Progenitor cell of endocrine pancreas (in vitro differentiated cells): ENCODE measurements at regions not wholly inside any gene's neighbourhood (a gene's known extent, or its start where the extent isn't known, plus 50 kb on each side); places are given as distances from the start of the nearest gene placed in this dataset.

ENCODE experiments used
- DNase-seq: peaks from one replicate; pipeline ENCODE4 v3.0.0; 2021; ENCODE audit warnings: low spot score; ENCODE audit not compliant: unreplicated experiment
- H3K27ac Mint-ChIP-seq: 2 replicates; pipeline ENCODE4 v1.8.0; 2021; ENCODE audit warnings: mild to moderate bottlenecking, moderate library complexity, mixed read lengths
- H3K27me3 Mint-ChIP-seq: 2 replicates; pipeline ENCODE4 v1.8.0; 2021; ENCODE audit warnings: mixed read lengths
- H3K36me3 Mint-ChIP-seq: 2 replicates; pipeline ENCODE4 v1.8.0; 2022; ENCODE audit warnings: mixed read lengths; ENCODE audit not compliant: insufficient read depth
- H3K4me1 Mint-ChIP-seq: 2 replicates; pipeline ENCODE4 v1.8.0; 2021; ENCODE audit warnings: low read depth, mixed read lengths
- H3K4me3 Mint-ChIP-seq: 2 replicates; pipeline ENCODE4 v1.8.0; 2021; ENCODE audit warnings: low read depth, mild to moderate bottlenecking, moderate library complexity, mixed read lengths
- H3K9me3 Mint-ChIP-seq: 2 replicates; pipeline ENCODE4 v1.8.0; 2021; ENCODE audit warnings: low read depth, mixed read lengths
- CTCF ChIP-seq: fragments of 200-600 bp; sonication (generic); IDR thresholded peaks from one replicate; pipeline ENCODE4 v1.5.0; 2021; ENCODE audit warnings: antibody characterized with exemption, mild to moderate bottlenecking; ENCODE audit not compliant: unreplicated experiment

GRCh38 chr6:103379272-103379671, 1480.4 kb downstream of the HACE1 start:
- Mint-ChIP-seq H3K27ac (no peak overlapping the region), H3K4me3 (no peak overlapping the region), H3K27me3 (no peaks in the 10 kb centered on the region), H3K36me3 (no peaks in the 10 kb centered on the region), H3K4me1 (no peaks in the 10 kb centered on the region), H3K9me3 (peaks cover 5% of the 10 kb centered on the region)
- no peak for TF ChIP-seq CTCF
- no peak for DNase-seq

GRCh38 chr6:103367212-103367611, 1492.5 kb downstream of the HACE1 start:
- H3K27ac Mint-ChIP-seq, result peak overlapping the region; percentile 37
- TF ChIP-seq CTCF, result no peak
- no peaks in the 10 kb centered on the region for H3K27me3 Mint-ChIP-seq
- H3K4me3 Mint-ChIP-seq, result no peak overlapping the region
- DNase-seq, result no peak
- peaks cover 15% of the 10 kb centered on the region for H3K4me1 Mint-ChIP-seq
- H3K36me3 Mint-ChIP-seq, result no peaks in the 10 kb centered on the region
- peaks cover 16% of the 10 kb centered on the region for H3K9me3 Mint-ChIP-seq

- no peak overlapping the region for H3K4me3 Mint-ChIP-seq
- H3K27ac Mint-ChIP-seq, result no peak overlapping the region
- TF ChIP-seq CTCF, result no peak
- H3K27me3 Mint-ChIP-seq, result no peaks in the 10 kb centered on the region
- H3K4me1 Mint-ChIP-seq, result no peaks in the 10 kb centered on the region
- no peak for DNase-seq
- H3K36me3 Mint-ChIP-seq, result no peaks in the 10 kb centered on the region
- no peaks in the 10 kb centered on the region for H3K9me3 Mint-ChIP-seq
Observed at GRCh38 chr6:103356531-103356930, 1503.2 kb downstream of the HACE1 start.

- Mint-ChIP-seq H3K4me1 (peaks cover 7% of the 10 kb centered on the region), H3K27ac (no peak overlapping the region), H3K36me3 (no peaks in the 10 kb centered on the region), H3K4me3 (no peak overlapping the region), H3K9me3 (no peaks in the 10 kb centered on the region), H3K27me3 (no peaks in the 10 kb centered on the region)
- TF ChIP-seq CTCF, result no peak
- DNase-seq, result no peak
Observed at GRCh38 chr6:103344554-103345163, 1515.1 kb downstream of the HACE1 start.

GRCh38 chr6:103335412-103335811, 1524.3 kb downstream of the HACE1 start:
- no peak overlapping the region for H3K4me3 Mint-ChIP-seq
- DNase-seq, result no peak
- H3K9me3 Mint-ChIP-seq, result no peaks in the 10 kb centered on the region
- no peaks in the 10 kb centered on the region for H3K4me1 Mint-ChIP-seq
- H3K36me3 Mint-ChIP-seq, result no peaks in the 10 kb centered on the region
- H3K27ac Mint-ChIP-seq, result no peak overlapping the region
- no peaks in the 10 kb centered on the region for H3K27me3 Mint-ChIP-seq
- no peak for TF ChIP-seq CTCF
